HG03108 (cell line): ENCODE measurements at regions not wholly inside any gene's neighbourhood (a gene's known extent, or its start where the extent isn't known, plus 50 kb on each side); places are given as distances from the start of the nearest gene placed in this dataset.

Experiments
- ATAC-seq: cut with Tn5 transposase; IDR thresholded peaks from one replicate; pipeline ENCODE4 v1.9.1; 2021; ENCODE audit warnings: moderate library complexity; ENCODE audit not compliant: unreplicated experiment

DNA sequence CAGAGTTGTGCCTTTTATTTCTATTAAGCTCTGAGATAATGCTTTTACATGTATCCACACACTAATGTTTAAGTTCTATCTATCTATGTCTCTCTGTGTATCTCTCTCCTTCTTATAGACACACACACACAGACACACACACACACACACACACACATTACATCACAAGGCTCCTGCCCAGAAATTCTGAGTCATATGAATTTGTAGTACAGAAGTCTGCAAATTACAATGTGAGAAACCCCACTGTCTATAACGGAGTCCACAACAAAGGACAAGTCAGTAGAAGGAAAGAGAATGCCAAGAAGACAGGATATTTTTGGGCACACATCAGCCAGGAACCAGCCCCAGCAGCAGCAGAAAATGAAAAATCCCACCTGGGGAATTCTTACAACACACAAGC is 142.4 kb downstream of the EN1 start:
- no peak for ATAC-seq

DNA sequence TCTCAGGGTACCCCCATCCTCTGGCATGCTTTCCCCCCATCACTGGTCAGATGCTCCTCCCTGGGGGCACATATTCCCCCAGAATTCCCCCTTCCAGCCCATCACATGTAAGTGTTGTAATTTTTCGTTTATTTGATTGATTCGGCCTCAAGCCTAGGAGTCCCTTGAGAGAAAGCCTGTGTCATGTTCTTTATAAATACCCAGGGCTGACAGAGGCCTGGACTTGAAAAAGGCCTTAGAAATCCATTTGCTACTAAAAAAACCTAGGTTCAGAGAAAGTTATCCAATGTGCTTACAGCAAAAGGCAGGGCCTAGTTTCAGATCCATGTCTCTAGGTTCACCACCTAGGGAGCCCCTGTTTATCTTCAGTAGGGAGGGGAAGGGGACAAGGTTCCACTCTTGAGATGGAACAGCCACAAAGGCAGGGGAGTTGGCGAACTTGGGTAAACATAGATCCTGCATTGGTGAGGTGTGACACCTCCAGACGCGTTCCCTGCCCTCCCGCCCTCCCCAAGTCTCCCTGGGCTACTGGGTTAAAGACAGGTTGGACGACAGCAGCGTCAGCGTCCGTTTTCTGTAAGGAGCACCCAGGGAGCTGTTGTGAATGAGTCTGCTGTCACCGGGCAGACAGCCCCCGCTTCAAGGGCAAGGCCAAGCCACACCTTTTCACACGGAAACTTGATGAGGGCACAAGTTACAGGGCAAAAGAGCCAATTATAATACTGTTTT is 147.8 kb downstream of the EN1 start:
- no peak for ATAC-seq

DNA sequence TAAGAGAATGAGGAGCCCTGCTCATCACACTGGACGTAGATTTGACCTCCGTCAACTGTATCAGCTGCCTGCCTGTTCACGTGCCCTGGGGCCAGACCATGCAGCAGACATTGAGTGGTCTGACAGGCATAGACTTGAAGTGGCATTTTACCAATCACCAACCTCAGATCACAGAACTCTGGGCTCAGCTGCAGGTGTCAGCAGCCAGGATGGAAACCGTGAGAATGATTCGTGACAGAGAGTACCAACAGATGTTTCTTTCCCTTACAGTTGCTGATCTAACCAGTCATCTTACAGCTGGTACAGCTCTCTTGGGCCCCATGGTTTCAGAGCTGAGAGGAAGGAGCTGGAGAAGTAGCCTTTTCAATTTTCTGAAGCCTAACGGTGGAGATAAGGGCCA is 148.9 kb downstream of the EN1 start:
- no peak for ATAC-seq

DNA sequence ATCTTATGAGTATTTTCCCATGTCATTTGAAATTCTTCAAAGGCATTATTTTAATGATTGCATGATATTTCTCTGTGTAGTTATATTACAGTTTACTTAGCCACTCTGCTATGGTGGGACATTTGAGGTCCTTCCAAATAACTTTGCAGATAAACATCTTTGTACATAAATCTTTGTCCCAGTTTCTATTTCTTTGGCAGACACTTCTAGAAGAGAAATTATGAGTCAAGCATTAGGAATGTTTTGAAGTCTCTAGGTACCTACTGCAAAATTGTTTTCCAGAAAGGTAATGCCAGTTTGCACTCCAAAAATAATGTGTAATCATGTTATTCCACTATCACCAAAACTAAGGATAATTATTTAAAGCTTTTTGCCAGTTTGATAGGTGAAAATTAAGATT is 149.7 kb downstream of the EN1 start:
- ATAC-seq: no peak

DNA sequence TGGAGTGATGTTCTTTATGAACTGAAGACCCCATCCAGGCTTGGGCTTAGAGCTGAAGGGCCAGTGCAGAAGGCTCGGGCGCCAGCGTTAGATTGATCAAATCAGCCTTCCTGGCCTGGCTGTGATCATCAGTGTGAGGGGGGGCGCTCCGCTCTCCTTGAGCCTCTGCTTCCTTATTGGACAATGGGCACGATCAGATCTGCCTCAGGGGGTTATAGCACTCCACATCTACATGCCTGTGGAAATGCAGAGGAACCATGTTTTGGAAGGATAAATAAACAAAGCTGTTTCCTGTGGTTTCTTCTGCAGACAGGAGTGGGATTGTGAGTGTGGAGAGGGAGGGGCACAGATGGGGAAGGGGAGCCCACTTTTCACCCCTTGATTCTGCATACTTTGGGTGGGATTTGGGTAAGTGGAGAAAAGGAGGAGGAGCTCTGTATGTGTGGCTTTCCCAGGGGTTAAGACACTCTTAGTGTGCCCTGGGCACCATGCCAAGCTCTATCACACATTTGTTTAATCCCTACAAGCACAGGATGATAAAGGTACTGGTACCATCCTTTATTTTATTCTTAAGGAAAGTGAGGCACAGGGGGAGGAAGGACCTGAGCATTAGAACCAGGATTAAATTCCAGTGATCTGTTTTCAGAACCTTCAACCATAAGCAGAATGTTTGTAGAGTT is 150.5 kb downstream of the EN1 start:
- ATAC-seq: no peak

DNA sequence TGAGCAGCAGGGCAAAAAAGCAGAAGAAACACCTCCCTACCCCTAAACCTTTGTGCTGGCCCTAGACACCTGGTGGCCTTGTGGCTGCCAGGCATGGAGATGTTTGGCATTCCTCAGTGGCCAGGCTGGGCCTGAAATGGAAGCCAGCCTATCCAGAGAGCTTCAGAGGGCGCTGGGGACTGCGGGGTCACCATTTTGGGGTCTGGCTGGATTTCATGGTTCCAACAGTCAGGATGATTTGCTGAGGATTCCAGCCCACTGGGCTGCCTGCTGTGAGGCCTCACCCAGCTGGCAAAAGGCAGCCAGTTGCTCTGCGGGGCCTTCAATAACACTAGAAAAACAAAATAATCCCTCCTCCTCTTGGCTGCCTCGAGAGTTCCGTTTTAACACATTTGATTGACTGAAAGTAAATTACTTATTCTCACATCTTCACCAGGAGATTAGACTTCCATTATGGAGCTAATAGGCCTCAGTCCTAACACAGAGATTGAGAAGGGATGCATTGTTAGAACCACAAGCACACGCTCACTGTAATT is 154.1 kb downstream of the EN1 start:
- ATAC-seq: no peak

DNA sequence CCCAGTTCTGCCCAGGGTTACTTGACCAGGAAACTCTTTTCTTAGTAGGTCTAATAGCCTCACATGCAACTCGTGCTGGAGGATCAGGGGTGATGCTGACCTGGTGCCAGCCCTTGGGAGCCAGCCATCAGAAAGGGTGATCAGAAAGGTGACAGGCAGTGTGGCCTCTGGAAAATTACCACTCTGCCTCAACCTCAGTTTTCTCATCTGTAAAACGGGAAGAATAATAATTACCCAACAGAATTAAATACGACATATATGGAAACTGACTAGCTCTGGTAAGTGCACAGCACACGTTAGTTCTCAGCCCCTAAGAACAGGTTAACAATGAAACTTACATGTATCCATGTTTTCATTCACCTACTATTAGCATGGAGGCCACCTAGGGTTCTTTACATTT is 157.6 kb downstream of the EN1 start:
- no peak for ATAC-seq

DNA sequence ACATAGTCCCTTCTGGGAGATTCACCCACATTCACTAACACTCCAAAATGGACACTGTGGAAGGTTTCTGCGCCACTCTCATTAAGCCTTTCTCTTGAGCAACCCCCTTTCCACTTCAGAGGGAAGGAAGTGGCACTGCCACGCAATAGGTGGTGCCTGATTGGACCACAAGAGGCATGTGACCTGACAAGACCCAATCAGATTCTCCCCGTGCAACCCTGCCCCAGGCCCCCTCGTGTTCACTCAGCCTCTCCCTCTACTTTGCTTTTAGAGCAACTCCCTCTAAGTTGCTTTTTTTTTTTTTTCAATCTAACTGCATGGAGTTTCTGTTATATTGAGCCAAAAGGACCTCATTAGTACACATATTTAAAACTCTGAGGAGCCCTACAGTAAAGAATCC is 158.0 kb downstream of the EN1 start:
- no peak for ATAC-seq

DNA sequence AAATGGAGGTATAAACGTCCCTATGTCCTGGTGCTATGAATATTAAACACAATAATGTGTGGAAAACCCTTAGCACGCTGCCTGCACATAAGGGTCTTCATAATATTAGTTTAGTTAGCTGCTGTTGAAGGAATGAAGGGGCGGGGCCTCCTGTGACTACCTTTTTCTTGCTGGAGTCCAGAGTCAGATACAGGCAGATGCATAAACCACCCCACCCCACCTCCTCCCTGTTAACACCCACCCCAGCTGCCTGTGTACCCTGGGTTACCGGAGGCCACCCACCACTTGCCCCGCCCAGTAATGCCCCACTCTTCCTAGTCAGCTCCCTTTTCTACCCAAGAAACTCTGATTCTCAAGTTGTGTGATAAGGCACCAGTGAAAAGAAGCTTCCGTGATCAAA is 158.4 kb downstream of the EN1 start:
- no peak for ATAC-seq

DNA sequence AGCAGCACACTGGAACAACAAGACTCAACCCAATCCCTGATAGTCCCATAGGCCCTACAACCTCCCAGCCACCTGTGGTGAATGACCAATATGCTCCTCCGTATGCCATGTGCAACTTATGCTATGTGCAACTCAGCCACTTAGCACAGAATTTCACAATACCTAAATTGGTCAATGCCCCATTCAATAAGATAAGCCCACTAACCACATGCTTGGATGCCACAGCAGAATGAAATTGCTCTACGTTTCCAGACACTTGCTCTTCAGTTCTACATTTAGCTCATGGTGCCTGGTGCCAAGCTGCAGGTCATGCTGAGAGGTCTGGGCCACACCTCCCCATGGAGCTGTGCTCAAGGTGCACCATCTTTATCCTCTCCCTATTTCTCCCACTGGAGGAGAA is 159.8 kb downstream of the EN1 start:
- ATAC-seq: no peak

DNA sequence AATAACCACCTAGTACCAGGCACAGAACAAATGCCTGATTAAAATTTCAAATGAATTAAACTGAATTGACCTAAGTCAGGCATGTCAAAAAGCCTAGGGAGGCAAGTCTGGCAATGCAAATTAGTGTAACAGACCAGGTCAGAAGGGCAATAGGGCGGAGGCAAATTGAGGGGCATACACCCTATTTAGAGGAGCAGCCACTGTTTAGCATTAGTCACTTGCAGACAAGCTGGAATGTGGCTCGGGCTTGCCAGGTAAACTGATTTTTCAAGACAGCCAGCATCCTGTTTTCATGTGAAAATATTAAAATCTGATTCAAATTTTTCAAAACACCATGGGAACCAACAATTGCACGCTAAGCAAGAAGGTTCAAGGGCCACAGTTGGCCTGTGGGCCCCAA is 160.3 kb downstream of the EN1 start:
- no peak for ATAC-seq

DNA sequence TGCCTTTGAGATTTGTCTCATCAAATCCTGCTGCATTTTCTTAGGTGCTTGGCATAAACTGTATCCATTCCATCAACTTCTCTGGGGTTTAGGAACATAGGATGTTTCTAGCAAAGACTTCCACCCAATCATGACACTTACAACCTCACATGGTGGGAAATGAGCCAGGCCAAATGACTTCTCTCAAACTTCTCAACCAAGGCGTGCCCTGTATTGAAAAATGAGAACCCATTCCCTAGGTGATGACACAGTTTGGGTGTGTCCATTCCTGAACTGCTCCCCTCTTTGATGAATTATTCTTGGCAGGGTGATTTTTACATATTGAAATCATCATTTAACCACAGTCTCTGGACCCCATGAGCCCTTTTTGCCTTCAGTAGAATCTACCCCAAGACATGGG is 161.1 kb downstream of the EN1 start:
- no peak for ATAC-seq

DNA sequence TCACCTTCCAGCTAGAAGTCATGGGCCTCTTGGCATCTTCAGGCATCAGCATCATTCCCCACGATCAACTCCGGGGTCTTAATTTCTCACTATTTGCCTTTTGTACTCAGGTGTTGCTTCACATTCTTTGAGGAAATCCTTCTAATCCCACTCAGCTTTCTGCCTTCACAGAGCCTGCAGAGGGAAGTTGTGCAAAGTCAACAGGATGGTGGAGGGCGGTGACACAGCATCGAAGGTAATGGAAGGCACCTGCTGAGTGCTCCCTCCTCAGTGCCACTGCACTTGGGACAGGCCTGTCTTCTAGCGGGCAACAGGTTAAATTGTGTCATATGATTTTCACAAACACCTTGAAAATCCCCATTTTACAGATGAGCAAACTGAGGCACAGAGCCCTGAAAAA is 164.0 kb downstream of the EN1 start:
- no peak for ATAC-seq

DNA sequence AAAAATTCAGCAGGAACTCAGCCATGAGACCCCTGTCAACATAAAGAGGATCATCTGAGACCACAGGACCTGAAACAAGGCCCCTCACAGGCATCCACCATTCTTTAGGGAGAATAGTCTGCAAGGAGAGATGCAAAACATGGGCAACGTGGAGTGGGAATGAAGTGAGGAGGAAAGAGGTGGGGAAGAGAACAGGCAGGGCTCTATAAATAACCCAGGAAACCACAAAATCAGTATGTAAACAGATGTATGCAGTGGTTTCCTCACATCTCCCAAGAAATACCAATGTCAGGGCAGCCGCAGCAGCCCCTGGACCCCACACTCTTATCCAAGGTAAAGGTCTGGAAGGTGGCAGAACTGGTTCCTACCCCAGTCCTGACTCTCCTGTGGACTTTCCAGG is 168.5 kb downstream of the EN1 start:
- ATAC-seq: no peak

DNA sequence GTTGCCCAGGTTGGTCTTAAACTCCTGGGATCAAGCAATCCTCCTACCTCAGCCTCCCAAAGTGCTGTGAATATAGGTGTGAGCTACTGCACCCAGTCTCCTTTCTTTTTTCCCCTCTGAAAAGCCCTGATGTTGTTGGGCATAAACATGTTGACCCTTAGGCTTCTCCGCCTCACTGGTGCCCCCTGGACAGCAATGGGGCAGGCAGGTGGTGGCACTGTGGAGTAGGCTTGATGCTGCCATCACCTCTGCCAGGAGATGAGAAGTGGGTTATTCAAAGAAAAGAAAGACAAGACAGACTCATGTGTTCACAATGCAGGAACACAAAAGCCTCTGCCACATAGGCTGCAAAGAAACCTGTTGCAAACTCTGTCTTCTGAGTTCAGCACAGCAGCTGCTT is 169.9 kb downstream of the EN1 start:
- no peak for ATAC-seq

DNA sequence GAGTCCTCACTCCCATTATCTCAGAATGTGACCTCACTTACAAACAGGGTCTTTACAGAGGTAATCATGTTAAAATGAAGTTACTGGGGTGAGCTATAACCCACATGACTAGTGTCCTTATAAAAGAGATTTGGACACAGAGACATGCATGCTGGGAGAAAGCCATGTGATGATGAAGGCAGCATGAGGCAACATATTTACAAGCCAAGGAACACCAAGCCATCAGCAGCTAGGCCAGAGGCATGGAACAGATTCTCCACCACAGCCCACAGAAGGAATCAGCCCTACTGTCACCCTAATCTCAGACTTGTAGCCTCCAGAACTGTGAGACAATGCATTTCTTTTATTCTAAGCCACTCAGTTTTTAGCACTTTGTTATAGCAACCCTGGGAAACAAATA is 171.9 kb downstream of the EN1 start:
- ATAC-seq: no peak

DNA sequence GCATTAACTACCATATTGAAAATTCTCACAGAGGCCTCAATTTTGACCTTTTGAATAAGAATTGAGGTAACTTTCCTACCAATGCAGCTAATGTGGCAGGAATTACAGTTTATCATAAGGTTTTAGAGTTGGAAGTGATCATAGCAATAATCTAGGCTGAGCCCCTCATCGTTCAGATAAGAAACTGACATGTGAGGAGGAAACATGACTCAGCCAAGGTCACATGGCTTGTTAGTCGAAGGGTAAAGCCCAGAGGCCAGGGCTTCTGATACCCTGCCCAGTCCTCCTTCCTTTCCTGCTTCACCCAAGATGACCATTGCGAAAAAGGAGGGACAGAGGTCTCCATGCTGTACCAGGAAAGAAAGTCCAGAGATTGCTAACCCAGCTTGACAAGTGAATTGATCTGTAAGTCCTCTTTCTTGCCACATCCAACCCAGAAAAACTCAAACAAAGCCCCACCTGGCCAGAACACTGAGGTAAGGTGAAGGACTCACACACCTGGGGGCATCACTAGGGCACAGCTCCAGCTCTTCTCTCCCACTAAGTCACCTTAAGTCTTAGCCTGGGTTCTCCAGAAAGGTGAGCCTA is 174.8 kb downstream of the EN1 start:
- ATAC-seq: no peak

DNA sequence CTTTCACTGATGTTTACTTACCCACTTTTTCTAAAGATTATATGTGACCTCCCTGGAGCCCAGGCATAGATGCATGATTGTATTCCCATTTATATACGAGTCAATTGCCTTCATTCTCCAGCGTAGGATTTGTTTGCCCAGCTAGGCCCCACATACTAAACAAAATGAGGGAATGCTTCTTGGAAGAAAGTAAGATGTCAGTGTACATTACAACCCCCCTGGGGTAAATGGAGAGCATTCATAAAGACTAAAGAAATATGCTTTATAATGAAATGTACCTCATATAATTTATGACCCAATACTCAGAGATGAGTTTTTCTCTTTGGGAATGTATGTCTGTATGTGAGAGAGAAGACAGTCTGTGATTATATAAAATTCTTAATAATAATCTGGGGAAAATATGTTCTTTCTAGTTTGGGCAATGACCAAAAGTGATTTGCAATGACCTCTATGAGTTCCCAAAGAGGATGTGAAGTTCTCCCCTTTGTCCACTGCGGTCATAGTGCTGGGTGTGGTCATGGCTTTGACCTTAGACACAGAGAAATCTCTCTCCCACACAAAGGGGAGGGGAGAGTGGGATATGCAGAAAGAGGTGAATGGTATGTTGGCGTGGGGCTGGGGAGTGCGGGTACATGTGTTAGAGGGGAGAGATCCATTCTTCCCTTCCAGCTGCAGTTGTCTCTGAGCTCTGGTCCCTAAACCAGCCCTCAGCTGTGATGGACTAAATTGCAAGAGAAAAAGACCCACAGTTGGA is 175.6 kb downstream of the EN1 start:
- no peak for ATAC-seq

DNA sequence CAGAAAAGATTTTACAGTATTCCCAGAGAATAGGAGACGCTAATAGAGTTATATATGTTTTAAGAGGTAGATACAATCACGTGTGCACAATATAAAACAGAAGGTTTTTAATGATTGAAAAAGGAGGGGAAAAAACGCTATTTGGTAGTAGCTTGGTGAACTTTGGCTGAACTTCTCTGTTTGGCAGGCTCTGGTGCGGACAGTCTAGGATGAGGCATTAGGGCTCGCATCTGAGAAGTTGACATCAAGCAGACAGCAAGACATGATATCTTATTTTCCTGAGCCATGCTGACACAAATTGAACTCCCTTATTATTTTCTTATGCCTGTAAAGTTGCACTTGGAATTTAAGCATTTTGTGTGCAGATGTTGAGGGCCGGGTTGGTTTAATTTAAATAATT is 176.6 kb downstream of the EN1 start:
- no peak for ATAC-seq

DNA sequence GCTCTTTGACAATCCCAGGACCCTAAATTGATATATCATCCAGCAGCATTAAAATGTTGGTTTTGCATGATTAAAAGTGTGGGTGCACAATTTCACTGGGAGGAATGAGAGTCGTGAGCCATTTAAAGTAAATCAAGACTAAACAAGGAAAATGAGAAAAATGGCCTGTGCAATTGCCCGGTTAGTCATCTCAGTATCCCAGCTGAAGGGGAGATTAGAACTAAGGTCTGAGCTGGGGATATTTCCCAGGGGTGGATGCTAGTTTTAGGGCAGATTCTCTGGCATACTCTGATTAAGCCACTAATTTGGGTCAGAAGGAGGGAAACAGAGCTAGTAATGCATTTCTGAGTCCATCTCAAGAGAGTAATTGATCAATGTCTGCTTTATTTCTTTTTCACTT is 177.2 kb downstream of the EN1 start:
- ATAC-seq: no peak

DNA sequence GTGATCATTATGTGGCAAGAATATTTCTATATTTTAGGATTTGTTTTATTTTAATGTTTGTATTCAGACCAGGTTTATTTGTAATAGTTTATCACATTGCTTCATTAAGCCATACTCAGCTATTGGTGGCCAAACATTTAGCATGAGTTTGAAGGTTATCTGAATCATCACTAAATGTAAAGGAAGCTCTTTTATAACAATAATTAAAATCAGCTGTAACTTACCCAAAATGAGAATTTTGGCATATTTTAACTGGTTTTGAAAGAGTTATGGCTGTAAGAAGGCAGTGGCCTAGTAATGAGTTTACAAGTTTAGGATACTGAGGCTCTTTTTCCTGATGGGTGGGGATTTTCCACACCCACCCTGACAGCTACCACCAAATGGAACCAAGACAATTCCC is 177.8 kb downstream of the EN1 start:
- ATAC-seq: no peak
